K562 (cell line): ENCODE measurements at regions not wholly inside any gene's neighbourhood (a gene's known extent, or its start where the extent isn't known, plus 50 kb on each side); places are given as distances from the start of the nearest gene placed in this dataset.

Experiments
- ATAC-seq: fragments of 200-7000 bp; cut with Tn5 transposase; 3 replicates; pipeline ENCODE4 v1.9.1; 2020; ENCODE audit warnings: moderate library complexity
- BruUV-seq: library from RNA; stranded (reverse); fragments of 400-500 nt; replicated peaks from 2 replicates; lab custom pipeline; 2021; lab: Mats Ljungman, UMichigan
- CTCF ChIA-PET: fragments of 300-600 bp; formaldehyde crosslinking; extraction: SDS; loops from one replicate; lab custom pipeline; 2021; ENCODE audit warnings: low intra/inter-chr PET ratio; lab: Yijun Ruan, JAX
- POLR2A ChIA-PET: fragments of 300-600, 350-650 bp; sonication (Branson Sonifier 250); formaldehyde crosslinking; extraction: SDS; loops from one replicate; lab custom pipeline; 2021; ENCODE audit warnings: antibody characterized with exemption, inconsistent platforms; lab: Yijun Ruan, JAX
- DNase-seq, 4 experiments: peaks; one replicate each; pipeline versions ENCODE4 v3.0.0 to v3.0.0-alpha.2; 2011 to 2018; ENCODE audit warnings: low spot score in 3 of 4, mixed read lengths in 3 of 4; ENCODE audit errors: extremely low read depth in 1 of 4
- FAIRE-seq: peaks from 2 replicates; lab custom pipeline; 2011; peaks lifted over from hg19 to GRCh38; lab: Jason Lieb, UNC
- H2AFZ ChIP-seq: 2 replicates; pipeline ENCODE4 v1.6.0; 2011; ENCODE audit warnings: low read depth, low read length, control low read depth, inconsistent platforms
- H3K27ac ChIP-seq: fragments of 200-600 bp; 3 replicates; pipeline ENCODE4 v1.8.0; 2011; ENCODE audit warnings: low read depth, mild to moderate bottlenecking, control low read depth, inconsistent platforms, low read length, moderate library complexity, mixed read lengths; ENCODE audit errors: extremely low read depth
- H3K27me3 ChIP-seq, 2 experiments: fragments of 300-600 bp in 1 of 2; 2 replicates in 1 of 2; 3 replicates in 1 of 2; pipeline versions ENCODE4 v1.6.0 to v1.8.0; 2011; ENCODE audit warnings: inconsistent platforms in 2 of 2, low read length in 2 of 2, mild to moderate bottlenecking in 1 of 2, mixed read lengths in 1 of 2, moderate library complexity in 1 of 2; ENCODE audit not compliant: control insufficient read depth in 2 of 2, insufficient read depth in 2 of 2
- H3K36me3 ChIP-seq: fragments of 300-600 bp; 3 replicates; pipeline ENCODE4 v1.8.0; 2011; ENCODE audit warnings: mild to moderate bottlenecking, low read length, inconsistent platforms; ENCODE audit not compliant: control insufficient read depth, insufficient read depth
- H3K4me1 ChIP-seq, 2 experiments: fragments of 200-600 bp in 1 of 2; replicated peaks in 1 of 2; 2 replicates in 1 of 2; 3 replicates in 1 of 2; pipeline versions ENCODE4 v1.5.1 to v1.8.0; 2011; ENCODE audit warnings: inconsistent platforms in 2 of 2, low read length in 2 of 2, mild to moderate bottlenecking in 1 of 2, mixed read lengths in 1 of 2, moderate library complexity in 1 of 2; ENCODE audit not compliant: control insufficient read depth in 2 of 2, insufficient read depth in 2 of 2
- H3K4me2 ChIP-seq: 2 replicates; pipeline ENCODE4 v1.6.1; 2011; ENCODE audit warnings: low read length, control low read depth, inconsistent platforms, mixed read lengths; ENCODE audit not compliant: insufficient read depth
- H3K4me3 ChIP-seq: fragments of 200-600 bp; sonication (generic), shearing (Covaris generic); 2 replicates; pipeline ENCODE4 v1.5.1; 2016; ENCODE audit warnings: control low read depth, inconsistent platforms
- H3K79me2 ChIP-seq: fragments of 200-600 bp; 3 replicates; pipeline ENCODE4 v1.8.0; 2011; ENCODE audit warnings: low read length, inconsistent platforms; ENCODE audit not compliant: control insufficient read depth, insufficient read depth
- H3K9ac ChIP-seq, 2 experiments: 2 replicates each; pipeline versions ENCODE4 v1.6.0 to v1.6.1; 2011; ENCODE audit warnings: low read depth in 2 of 2, low read length in 2 of 2, control low read depth in 1 of 2, inconsistent platforms in 1 of 2, mild to moderate bottlenecking in 1 of 2, mixed read lengths in 1 of 2; ENCODE audit not compliant: insufficient read depth in 1 of 2
- H3K9me1 ChIP-seq: one replicate; pipeline ENCODE4 v1.6.0; 2011; ENCODE audit warnings: inconsistent platforms, mild to moderate bottlenecking, low read length, moderate library complexity; ENCODE audit not compliant: control insufficient read depth, insufficient read depth
- H3K9me3 ChIP-seq: replicated peaks from 2 replicates; pipeline ENCODE4 v1.5.1; 2011; ENCODE audit warnings: low read depth, low read length, inconsistent platforms; ENCODE audit not compliant: control insufficient read depth, insufficient read depth
- H4K20me1 ChIP-seq: replicated peaks from 2 replicates; pipeline ENCODE4 v1.6.1; 2011; ENCODE audit warnings: low read length, inconsistent platforms, mixed read lengths; ENCODE audit not compliant: control insufficient read depth, insufficient read depth
- FOXK1 ChIP-seq: sonication (generic); formaldehyde crosslinking; IDR thresholded peaks from 2 replicates; pipeline ENCODE4 v1.8.0; 2022; ENCODE audit warnings: missing genetic modification reagents, mild to moderate bottlenecking, borderline replicate concordance
- HDAC8 ChIP-seq: fragments of 450-650 bp; IDR thresholded peaks from 2 replicates; pipeline ENCODE4 v1.6.1; 2016; ENCODE audit warnings: mild to moderate bottlenecking, missing genetic modification characterization, moderate library complexity, missing compliant biosample characterization
- MYC ChIP-seq, 2 experiments: fragments of 250-450 bp in 1 of 2; sonication (Bioruptor Pico) in 1 of 2; IDR thresholded peaks; 2 replicates each; pipeline versions ENCODE4 v1.5.1 to v1.6.1; 2012 to 2021; ENCODE audit warnings: low read depth in 2 of 2, borderline replicate concordance in 1 of 2, improper control_type of control experiment in 1 of 2, low read length in 1 of 2, mild to moderate bottlenecking in 1 of 2, moderate library complexity in 1 of 2
- PTRF ChIP-seq: fragments of 450-650 bp; IDR thresholded peaks from 2 replicates; pipeline ENCODE4 v1.6.1; 2016; ENCODE audit warnings: mild to moderate bottlenecking, missing genetic modification characterization, missing compliant biosample characterization
- TEAD1 ChIP-seq, 2 experiments: fragments of 450-650 bp in 1 of 2; sonication (generic) in 1 of 2; formaldehyde crosslinking; IDR thresholded peaks; 2 replicates each; pipeline versions ENCODE4 v1.4.0 to v1.8.0; 2020 to 2022; ENCODE audit warnings: mild to moderate bottlenecking in 2 of 2, missing genetic modification reagents in 1 of 2
- UBTF ChIP-seq, 2 experiments: IDR thresholded peaks; 2 replicates each; pipeline ENCODE4 v1.6.1; 2012; ENCODE audit warnings: improper control_type of control experiment in 2 of 2, low read depth in 2 of 2, low read length in 2 of 2, borderline replicate concordance in 1 of 2
- ZBTB43 ChIP-seq: sonication (generic); formaldehyde crosslinking; IDR thresholded peaks from 2 replicates; pipeline ENCODE4 v1.8.0; 2023; ENCODE audit warnings: mild to moderate bottlenecking, missing genetic modification reagents
- ZC3H8 ChIP-seq: fragments of 450-650 bp; IDR thresholded peaks from 2 replicates; pipeline ENCODE4 v1.6.1; 2017
- ZNF140 ChIP-seq: fragments of 250-450 bp; sonication (Bioruptor Pico); IDR thresholded peaks from 2 replicates; pipeline ENCODE4 v1.8.0; 2021; ENCODE audit warnings: moderate library complexity, mild to moderate bottlenecking, inconsistent platforms
- ZNF354B ChIP-seq: fragments of 250-450 bp; sonication (Bioruptor Pico); IDR thresholded peaks from 2 replicates; pipeline ENCODE4 v1.4.0; 2020
- ZNF395 ChIP-seq: fragments of 200-800 bp; sonication (Bioruptor generic); IDR thresholded peaks from 2 replicates; pipeline ENCODE4 v1.6.1; 2017; ENCODE audit warnings: missing genetic modification characterization, missing compliant biosample characterization
- ZNF551 ChIP-seq: fragments of 250-450 bp; sonication (Bioruptor Pico); IDR thresholded peaks from 2 replicates; pipeline ENCODE4 v1.5.0; 2021; ENCODE audit warnings: mild to moderate bottlenecking, moderate library complexity
- WGBS: fragments of 100-300 bp; shearing (Covaris generic); methylation state at CpG from one replicate; pipeline ENCODE4 v1.1.6; 2016; ENCODE audit warnings: low coverage, mixed read lengths; ENCODE audit not compliant: insufficient coverage; ENCODE audit errors: missing lambda C conversion rate; 5-methylcytosine and 5-hydroxymethylcytosine counted together
- in situ Hi-C: fragments of 300-500 bp; cut with MboI; formaldehyde crosslinking; loops from 4 replicates; pipeline ENCODE4 v1.15.0; 2018; ENCODE audit warnings: inconsistent platforms, mixed read lengths
- intact Hi-C: fragments of 100-400 bp; cut with micrococcal nuclease; formaldehyde crosslinking; loops from 2 replicates; pipeline ENCODE4 v1.14.2; 2022
- TF ChIP-seq, protein P1 (sequence below): fragments of 450-650 bp; formaldehyde crosslinking; IDR thresholded peaks from 2 replicates; pipeline ENCODE4 v1.4.0; 2022; ENCODE audit warnings: missing genetic modification characterization

- TF ChIP-seq, protein P1, sequence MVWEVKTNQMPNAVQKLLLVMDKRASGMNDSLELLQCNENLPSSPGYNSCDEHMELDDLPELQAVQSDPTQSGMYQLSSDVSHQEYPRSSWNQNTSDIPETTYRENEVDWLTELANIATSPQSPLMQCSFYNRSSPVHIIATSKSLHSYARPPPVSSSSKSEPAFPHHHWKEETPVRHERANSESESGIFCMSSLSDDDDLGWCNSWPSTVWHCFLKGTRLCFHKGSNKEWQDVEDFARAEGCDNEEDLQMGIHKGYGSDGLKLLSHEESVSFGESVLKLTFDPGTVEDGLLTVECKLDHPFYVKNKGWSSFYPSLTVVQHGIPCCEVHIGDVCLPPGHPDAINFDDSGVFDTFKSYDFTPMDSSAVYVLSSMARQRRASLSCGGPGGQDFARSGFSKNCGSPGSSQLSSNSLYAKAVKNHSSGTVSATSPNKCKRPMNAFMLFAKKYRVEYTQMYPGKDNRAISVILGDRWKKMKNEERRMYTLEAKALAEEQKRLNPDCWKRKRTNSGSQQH (CRISPR knock-in tag) = no peak
- TF ChIP-seq, all 486 proteins: peak for 0
Measured at GRCh38 chrX:74065831-74066390, 213.4 kb upstream of the XIST start (continued).

GRCh38 chrX:74063426-74064155 is 211.1 kb upstream of the XIST start:
- FAIRE-seq (no peak), DNase-seq (no peak)
- H3K4me2 ChIP-seq = no peak overlapping the region
- TF ChIP-seq HDAC8 (tag) (no peak), ZBTB43 (CRISPR knock-in tag) (no peak), ZNF551 (no peak), MYC (IDR thresholded peaks at IDR 0.05; ENCODE audit: low read depth, low read length) (no peak), MYC (CRISPR knock-in tag; IDR thresholded peaks at IDR 0.05; ENCODE audit: borderline replicate concordance, low read depth) (no peak), UBTF (IDR thresholded peaks at IDR 0.05; ENCODE audit: borderline replicate concordance in 1 of 2, low read depth in 2 of 2, low read length in 2 of 2) (no peak), ZNF354B (CRISPR knock-in tag) (no peak), ZNF395 (no peak), ZNF140 (CRISPR knock-in tag) (no peak), TEAD1 (CRISPR knock-in tag; IDR thresholded peaks at IDR 0.05) (no peak), PTRF (tag) (no peak), ZC3H8 (no peak), FOXK1 (no peak)

More at GRCh38 chrX:74063426-74064155, 211.1 kb upstream of the XIST start:
- Histone ChIP-seq H3K4me1 (no peaks in the 10 kb centered on the region), H3K27me3 (peaks cover 0 to 4% of the 10 kb centered on the region in 2 experiments; a peak in 3 of 5 replicates), H3K9me1 (no peaks in the 10 kb centered on the region), H3K36me3 (no peaks in the 10 kb centered on the region), H4K20me1 (no peaks in the 10 kb centered on the region), H2AFZ (no peak overlapping the region), H3K9ac (no peak overlapping the region), H3K27ac (no peak overlapping the region), H3K4me3 (no peak overlapping the region), H3K9me3 (no peaks in the 10 kb centered on the region), H3K79me2 (no peaks in the 10 kb centered on the region)
- in situ Hi-C loops (no loop called here), intact Hi-C loops (no loop called here)
- ATAC-seq = no peak
- ChIA-PET CTCF (no interaction called here), POLR2A (no interaction called here)
- WGBS = 0% methylated on average over 1 of the region's 1 CpG
- BruUV-seq = no TSS peak
